ENCODE measurements at regions not wholly inside any gene's neighbourhood (a gene's known extent, or its start where the extent isn't known, plus 50 kb on each side); places are given as distances from the start of the nearest gene placed in this dataset. TPM values are rescaled to one million over a fixed set of nuclear protein-coding genes. Genes with fewer than 3 reads are reported as not detected.

DNA sequence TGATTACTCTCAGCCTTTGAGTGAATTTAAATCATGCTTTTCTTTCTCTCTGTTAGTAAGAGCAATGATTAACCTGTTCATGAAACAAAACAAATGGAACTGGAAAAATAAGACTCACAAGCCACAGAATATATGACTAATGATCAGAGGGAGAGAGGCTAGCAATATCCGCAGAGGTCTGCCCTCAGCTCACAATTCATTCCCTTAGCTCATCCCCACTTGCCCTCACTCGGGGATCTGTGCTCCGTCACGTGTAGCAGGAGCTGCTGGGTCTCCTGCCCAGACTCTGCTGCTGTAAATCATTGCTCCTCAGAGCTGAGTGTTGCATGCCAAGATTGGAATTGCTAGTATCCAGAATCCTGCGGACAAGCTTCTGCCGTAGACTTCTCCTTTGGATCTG, 53.1 kb upstream of the GNG2 start:
- Histone ChIP-seq H3K9me3 (replicated peaks; ENCODE audit: control insufficient read depth, insufficient read depth, low read length) (no peaks in the 10 kb centered on the region), H3K4me1 (ENCODE audit: control insufficient read depth, extremely low read depth, insufficient read depth, low read length) (no peaks in the 10 kb centered on the region), H3K9ac (replicated peaks; ENCODE audit: extremely low read depth, insufficient read depth, low read length) (no peak overlapping the region), H3K4me3 (replicated peaks in 1 of 3; ENCODE audit: insufficient read depth in 1 of 3, low read depth in 1 of 3, low read length in 3 of 3) (no peak overlapping the region), H3K79me2 (ENCODE audit: control insufficient read depth, insufficient read depth, low read length) (no peaks in the 10 kb centered on the region), H3K27me3 (ENCODE audit: control insufficient read depth in 2 of 2, insufficient read depth in 2 of 2, low read length in 2 of 2) (peaks cover 5 to 17% of the 10 kb centered on the region in 2 experiments), H4K20me1 (replicated peaks; ENCODE audit: control insufficient read depth, extremely low read depth, insufficient read depth, low read length) (no peaks in the 10 kb centered on the region), H3K27ac (ENCODE audit: insufficient read depth, low read depth, low read length) (no peak overlapping the region), H3K4me2 (ENCODE audit: insufficient read depth, low read length) (no peak overlapping the region), H3K36me3 (ENCODE audit: control insufficient read depth in 2 of 2, extremely low read depth in 1 of 2, insufficient read depth in 2 of 2, low read length in 2 of 2) (no peaks in the 10 kb centered on the region), H3K9me1 (replicated peaks; ENCODE audit: control insufficient read depth, extremely low read depth, insufficient read depth, low read length) (no peaks in the 10 kb centered on the region), H2AFZ (ENCODE audit: low read depth, low read length) (no peak overlapping the region)
- dilution Hi-C loops (cut with MboI; ENCODE audit: extremely low pct_ligation_motif_present, low sequenced_read_pairs): no loop called here
- intact Hi-C loops (cut with micrococcal nuclease): no loop called here
- BruUV-seq (replicated peaks): no TSS peak
- FAIRE-seq (no peak), DNase-seq (ENCODE audit: low read depth, low spot score) (no peak)
- TF ChIP-seq POLR2AphosphoS5 (IDR thresholded peaks at IDR 0.05; ENCODE audit: insufficient read depth, low read depth, low read length) (no peak), MYC (IDR thresholded peaks at IDR 0.05; ENCODE audit: low read depth, low read length) (no peak), POLR2A (IDR thresholded peaks at IDR 0.05; ENCODE audit: low read depth, low read length) (no peak), GATA2 (IDR thresholded peaks at IDR 0.05; ENCODE audit: insufficient read depth, insufficient read length, low read depth, low read length) (no peak), EZH2 (IDR thresholded peaks at IDR 0.05; ENCODE audit: borderline replicate concordance, low read depth, low read length, severe bottlenecking) (no peak), FOS (IDR thresholded peaks at IDR 0.05; ENCODE audit: borderline replicate concordance, insufficient read depth, low read length) (no peak), JUN (IDR thresholded peaks at IDR 0.05; ENCODE audit: borderline replicate concordance, insufficient read depth, insufficient read length, low read depth) (no peak)
- TF ChIP-seq, protein P1, sequence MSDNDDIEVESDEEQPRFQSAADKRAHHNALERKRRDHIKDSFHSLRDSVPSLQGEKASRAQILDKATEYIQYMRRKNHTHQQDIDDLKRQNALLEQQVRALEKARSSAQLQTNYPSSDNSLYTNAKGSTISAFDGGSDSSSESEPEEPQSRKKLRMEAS (IDR thresholded peaks at IDR 0.05; ENCODE audit: insufficient read depth, insufficient read length): no peak
- TF ChIP-seq, protein P2, sequence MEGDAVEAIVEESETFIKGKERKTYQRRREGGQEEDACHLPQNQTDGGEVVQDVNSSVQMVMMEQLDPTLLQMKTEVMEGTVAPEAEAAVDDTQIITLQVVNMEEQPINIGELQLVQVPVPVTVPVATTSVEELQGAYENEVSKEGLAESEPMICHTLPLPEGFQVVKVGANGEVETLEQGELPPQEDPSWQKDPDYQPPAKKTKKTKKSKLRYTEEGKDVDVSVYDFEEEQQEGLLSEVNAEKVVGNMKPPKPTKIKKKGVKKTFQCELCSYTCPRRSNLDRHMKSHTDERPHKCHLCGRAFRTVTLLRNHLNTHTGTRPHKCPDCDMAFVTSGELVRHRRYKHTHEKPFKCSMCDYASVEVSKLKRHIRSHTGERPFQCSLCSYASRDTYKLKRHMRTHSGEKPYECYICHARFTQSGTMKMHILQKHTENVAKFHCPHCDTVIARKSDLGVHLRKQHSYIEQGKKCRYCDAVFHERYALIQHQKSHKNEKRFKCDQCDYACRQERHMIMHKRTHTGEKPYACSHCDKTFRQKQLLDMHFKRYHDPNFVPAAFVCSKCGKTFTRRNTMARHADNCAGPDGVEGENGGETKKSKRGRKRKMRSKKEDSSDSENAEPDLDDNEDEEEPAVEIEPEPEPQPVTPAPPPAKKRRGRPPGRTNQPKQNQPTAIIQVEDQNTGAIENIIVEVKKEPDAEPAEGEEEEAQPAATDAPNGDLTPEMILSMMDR (IDR thresholded peaks at IDR 0.05; ENCODE audit: extremely low read depth in 1 of 2, insufficient read depth in 1 of 2, low read depth in 1 of 2, low read length in 2 of 2): no peak
- ChIA-PET POLR2A (no interaction called here), CTCF (interaction anchor here (1.0 kb wide), 1 partner anchor 171 kb away, joined by 3 read pairs; no protein-coding TSS in a partner anchor)

Small RNA genes in the stretch of these regions (small RNA-seq; reads per million reads assigned to genes)
- gene AL079307.3 (ENCODE audit: insufficient read depth, insufficient read length, low read depth, low replicate concordance): not detected

Measured in endothelial cell of umbilical vein (primary cell).